Osteoblast (primary cell): ENCODE measurements at regions not wholly inside any gene's neighbourhood (a gene's known extent, or its start where the extent isn't known, plus 50 kb on each side); places are given as distances from the start of the nearest gene placed in this dataset.
"Not testable (repeated sequence)": the region's sequence is repeated elsewhere in the genome, so short reads cannot be mapped to it uniquely, and the experiment has no call there.

Experiments
- DNase-seq: peaks from one replicate; pipeline ENCODE4 v3.0.0; 2011; ENCODE audit warnings: low spot score, mixed read lengths; ENCODE audit not compliant: insufficient read length; ENCODE audit errors: missing footprints
- H2AFZ ChIP-seq: 2 replicates; pipeline ENCODE4 v1.6.0; 2011; ENCODE audit warnings: mild to moderate bottlenecking, low read length
- H3K27ac ChIP-seq: 2 replicates; pipeline ENCODE4 v1.5.1; 2011; ENCODE audit warnings: mild to moderate bottlenecking, low read depth, low read length, moderate library complexity
- H3K27me3 ChIP-seq: 2 replicates; pipeline ENCODE4 v1.6.0; 2012; ENCODE audit warnings: mild to moderate bottlenecking, control low read depth, inconsistent platforms, low read length, moderate library complexity; ENCODE audit not compliant: insufficient read depth
- H3K36me3 ChIP-seq: 2 replicates; pipeline ENCODE4 v1.5.1; 2011; ENCODE audit warnings: mild to moderate bottlenecking, low read length, control low read depth, moderate library complexity; ENCODE audit not compliant: insufficient read depth
- H3K4me1 ChIP-seq: 2 replicates; pipeline ENCODE4 v1.5.1; 2011; ENCODE audit warnings: mild to moderate bottlenecking, low read length, control low read depth, moderate library complexity; ENCODE audit not compliant: insufficient read depth
- H3K4me2 ChIP-seq: 2 replicates; pipeline ENCODE4 v1.6.0; 2011; ENCODE audit warnings: mild to moderate bottlenecking, low read length; ENCODE audit not compliant: insufficient read depth
- H3K4me3 ChIP-seq: fragments of 200-600 bp; sonication (generic); 3 replicates; pipeline ENCODE4 v1.5.1; 2012; ENCODE audit warnings: mild to moderate bottlenecking, low read length, inconsistent platforms; ENCODE audit not compliant: insufficient read depth
- H3K79me2 ChIP-seq: 2 replicates; pipeline ENCODE4 v1.6.0; 2012; ENCODE audit warnings: mild to moderate bottlenecking, low read length, control low read depth, inconsistent platforms; ENCODE audit not compliant: insufficient read depth
- H3K9me3 ChIP-seq: 2 replicates; pipeline ENCODE4 v1.5.1; 2011; ENCODE audit warnings: low read depth, low read length, control low read depth
- H4K20me1 ChIP-seq: 2 replicates; pipeline ENCODE4 v1.6.0; 2012; ENCODE audit warnings: mild to moderate bottlenecking, low read length, control low read depth; ENCODE audit not compliant: insufficient read depth
- TF ChIP-seq, protein P1 (sequence below): IDR thresholded peaks from 2 replicates; pipeline ENCODE4 v1.5.1; 2011; ENCODE audit warnings: mild to moderate bottlenecking, low read depth, low read length, moderate library complexity; ENCODE audit errors: extremely low read depth

DNA sequence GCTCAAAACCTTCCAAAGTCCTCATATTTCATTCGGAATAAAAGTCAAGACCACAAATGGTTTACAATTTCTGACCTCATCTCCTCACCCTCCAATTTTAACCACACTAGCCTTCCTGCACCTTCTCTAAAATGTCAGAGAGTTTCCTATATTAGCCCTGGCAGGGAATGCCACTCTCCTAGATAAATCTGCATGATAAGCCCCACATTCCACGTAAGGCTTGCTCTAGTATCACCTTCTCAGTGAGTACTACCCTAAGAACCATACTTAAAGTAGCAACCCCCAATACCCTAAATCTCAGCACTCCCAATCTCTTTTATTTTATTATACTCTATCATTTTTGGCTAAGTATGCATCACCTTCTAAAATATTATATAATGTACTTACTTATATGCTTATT is 100.5 kb upstream of the SLITRK5 start:
- Histone ChIP-seq H4K20me1 (no peaks in the 10 kb centered on the region), H2AFZ (no peak overlapping the region), H3K79me2 (no peaks in the 10 kb centered on the region), H3K4me1 (no peaks in the 10 kb centered on the region), H3K4me3 (no peak overlapping the region), H3K27ac (no peak overlapping the region), H3K9me3 (peaks cover under 1% of the 10 kb centered on the region), H3K36me3 (no peaks in the 10 kb centered on the region), H3K27me3 (no peaks in the 10 kb centered on the region), H3K4me2 (no peak overlapping the region)
- TF ChIP-seq, protein P1, sequence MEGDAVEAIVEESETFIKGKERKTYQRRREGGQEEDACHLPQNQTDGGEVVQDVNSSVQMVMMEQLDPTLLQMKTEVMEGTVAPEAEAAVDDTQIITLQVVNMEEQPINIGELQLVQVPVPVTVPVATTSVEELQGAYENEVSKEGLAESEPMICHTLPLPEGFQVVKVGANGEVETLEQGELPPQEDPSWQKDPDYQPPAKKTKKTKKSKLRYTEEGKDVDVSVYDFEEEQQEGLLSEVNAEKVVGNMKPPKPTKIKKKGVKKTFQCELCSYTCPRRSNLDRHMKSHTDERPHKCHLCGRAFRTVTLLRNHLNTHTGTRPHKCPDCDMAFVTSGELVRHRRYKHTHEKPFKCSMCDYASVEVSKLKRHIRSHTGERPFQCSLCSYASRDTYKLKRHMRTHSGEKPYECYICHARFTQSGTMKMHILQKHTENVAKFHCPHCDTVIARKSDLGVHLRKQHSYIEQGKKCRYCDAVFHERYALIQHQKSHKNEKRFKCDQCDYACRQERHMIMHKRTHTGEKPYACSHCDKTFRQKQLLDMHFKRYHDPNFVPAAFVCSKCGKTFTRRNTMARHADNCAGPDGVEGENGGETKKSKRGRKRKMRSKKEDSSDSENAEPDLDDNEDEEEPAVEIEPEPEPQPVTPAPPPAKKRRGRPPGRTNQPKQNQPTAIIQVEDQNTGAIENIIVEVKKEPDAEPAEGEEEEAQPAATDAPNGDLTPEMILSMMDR, result no peak
- DNase-seq, result no peak

DNA sequence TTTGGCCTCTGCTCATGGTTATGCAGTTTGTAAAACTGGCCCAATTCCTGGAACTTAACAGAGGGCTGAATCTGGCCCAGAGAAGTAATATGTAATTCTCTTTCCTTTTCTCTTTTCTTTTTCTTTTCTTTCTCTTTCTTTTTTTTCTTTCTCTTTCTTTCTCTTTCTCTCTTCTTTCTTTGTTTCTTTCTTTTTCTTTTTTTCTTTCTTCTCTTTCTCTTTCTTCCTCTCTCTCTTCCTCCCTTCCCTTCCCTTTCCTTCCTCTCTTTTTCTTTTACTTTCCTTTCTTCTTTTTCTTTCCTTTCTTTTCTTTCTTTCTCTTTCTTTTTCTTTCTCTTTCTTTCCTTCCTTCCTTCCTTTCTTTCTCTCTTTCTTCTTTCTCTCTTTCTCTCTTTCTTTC is 88.8 kb upstream of the SLITRK5 start:
- Histone ChIP-seq H3K4me1 (no peaks in the 10 kb centered on the region), H3K27me3 (no peaks in the 10 kb centered on the region), H3K36me3 (no peaks in the 10 kb centered on the region), H3K4me3 (no peak overlapping the region), H2AFZ (no peak overlapping the region), H4K20me1 (no peaks in the 10 kb centered on the region), H3K27ac (no peak overlapping the region), H3K79me2 (no peaks in the 10 kb centered on the region), H3K4me2 (no peak overlapping the region), H3K9me3 (peaks cover 3% of the 10 kb centered on the region)
- TF ChIP-seq, protein P1, result no peak
- DNase-seq, result no peak

DNA sequence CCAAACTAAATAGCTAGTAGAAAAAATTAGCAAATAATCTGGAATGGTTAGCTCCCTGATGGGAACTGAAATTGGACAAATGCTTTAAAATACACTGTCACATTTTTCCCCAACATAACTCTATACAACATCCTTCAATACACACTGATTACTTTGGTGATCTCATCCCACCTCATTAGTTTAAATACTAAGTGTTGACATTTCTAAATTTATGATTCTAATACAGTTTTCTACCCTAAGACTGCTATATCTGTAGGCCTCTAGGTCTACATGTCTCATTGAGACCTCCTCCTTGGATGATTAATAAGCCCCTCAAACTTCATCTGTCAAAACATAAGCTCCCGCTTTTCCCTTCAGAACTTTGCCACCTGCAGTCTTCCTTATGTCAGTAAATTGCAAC is 80.7 kb upstream of the SLITRK5 start:
- H3K4me2 ChIP-seq, result no peak overlapping the region
- H3K36me3 ChIP-seq, result no peaks in the 10 kb centered on the region
- TF ChIP-seq, protein P1, result no peak
- H3K4me1 ChIP-seq, result no peaks in the 10 kb centered on the region
- H3K9me3 ChIP-seq, result no peaks in the 10 kb centered on the region
- H2AFZ ChIP-seq, result no peak overlapping the region
- H3K79me2 ChIP-seq, result no peaks in the 10 kb centered on the region
- no peaks in the 10 kb centered on the region for H4K20me1 ChIP-seq
- no peak for DNase-seq
- H3K27me3 ChIP-seq, result no peaks in the 10 kb centered on the region
- H3K27ac ChIP-seq, result no peak overlapping the region
- no peak overlapping the region for H3K4me3 ChIP-seq

DNA sequence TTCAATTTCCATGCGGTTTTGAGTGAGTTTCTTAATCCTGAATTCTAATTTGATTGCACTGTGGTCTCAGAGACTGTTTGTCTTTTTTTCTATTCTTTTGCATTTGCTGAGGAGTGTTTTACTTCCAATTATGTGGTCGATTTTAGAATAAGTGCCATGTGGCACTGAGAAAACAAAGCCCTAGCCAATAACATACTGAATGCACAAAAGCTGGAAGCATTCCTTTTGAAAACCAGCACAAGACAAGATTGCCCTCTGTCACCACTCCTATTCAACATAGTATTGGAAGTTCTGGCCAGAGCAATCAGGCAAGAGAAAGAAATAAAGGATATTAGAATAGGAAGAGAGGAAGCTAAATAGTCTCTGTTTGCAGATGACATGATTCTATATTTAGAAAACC is 66.7 kb upstream of the SLITRK5 start:
- H2AFZ ChIP-seq, H3K27me3 ChIP-seq, H3K4me3 ChIP-seq, H4K20me1 ChIP-seq, H3K36me3 ChIP-seq, H3K4me2 ChIP-seq, H3K27ac ChIP-seq, H3K9me3 ChIP-seq, H3K4me1 ChIP-seq, H3K79me2 ChIP-seq, DNase-seq: not testable (repeated sequence)

GRCh38 chr13:87607266-87607665 is 63.9 kb upstream of the SLITRK5 start:
- no peaks in the 10 kb centered on the region for H3K79me2 ChIP-seq
- H3K4me3 ChIP-seq, result no peak overlapping the region
- H3K36me3 ChIP-seq, result no peaks in the 10 kb centered on the region
- no peaks in the 10 kb centered on the region for H4K20me1 ChIP-seq
- H3K27ac ChIP-seq, result no peak overlapping the region
- peak; percentile 9 for DNase-seq
- H3K9me3 ChIP-seq, result no peaks in the 10 kb centered on the region
- H3K4me2 ChIP-seq, result no peak overlapping the region
- H3K27me3 ChIP-seq, result no peaks in the 10 kb centered on the region
- H2AFZ ChIP-seq, result no peak overlapping the region
- H3K4me1 ChIP-seq, result no peaks in the 10 kb centered on the region
- TF ChIP-seq, protein P1, result no peak
